Calu3 (cell line): ENCODE measurements at regions not wholly inside any gene's neighbourhood (a gene's known extent, or its start where the extent isn't known, plus 50 kb on each side); places are given as distances from the start of the nearest gene placed in this dataset.

Source experiments
- BruUV-seq: library from RNA; stranded (reverse); fragments of 400-500 nt; replicated peaks from 2 replicates; lab custom pipeline; 2021; lab: Mats Ljungman, UMichigan
- CTCF ChIA-PET: fragments of 300-600 bp; sonication (Branson Sonifier 250); formaldehyde crosslinking; loops from one replicate; lab custom pipeline; 2022; ENCODE audit warnings: antibody characterized with exemption; lab: Charles Lee
- DNase-seq: peaks from one replicate; pipeline ENCODE4 v3.0.0; 2022
- H3K27ac Mint-ChIP-seq: one replicate; pipeline ENCODE4 v1.8.0; 2022; ENCODE audit warnings: mixed read lengths; ENCODE audit not compliant: unreplicated experiment
- H3K27me3 Mint-ChIP-seq: one replicate; pipeline ENCODE4 v1.8.0; 2022; ENCODE audit warnings: mixed read lengths; ENCODE audit not compliant: unreplicated experiment
- H3K36me3 Mint-ChIP-seq: one replicate; pipeline ENCODE4 v1.8.0; 2022; ENCODE audit warnings: mild to moderate bottlenecking, moderate library complexity, mixed read lengths; ENCODE audit not compliant: insufficient read depth, unreplicated experiment
- H3K4me1 Mint-ChIP-seq: one replicate; pipeline ENCODE4 v1.8.0; 2022; ENCODE audit warnings: mild to moderate bottlenecking, low read depth, mixed read lengths; ENCODE audit not compliant: unreplicated experiment
- H3K4me3 Mint-ChIP-seq: one replicate; pipeline ENCODE4 v1.8.0; 2022; ENCODE audit warnings: mild to moderate bottlenecking, low read depth, moderate library complexity, mixed read lengths; ENCODE audit not compliant: unreplicated experiment
- H3K9me3 Mint-ChIP-seq: one replicate; pipeline ENCODE4 v1.8.0; 2022; ENCODE audit warnings: low read depth, mixed read lengths; ENCODE audit not compliant: unreplicated experiment
- CTCF ChIP-seq: fragments of 200-600 bp; IDR thresholded peaks from one replicate; pipeline ENCODE4 v1.8.0; 2022; ENCODE audit warnings: antibody characterized with exemption; ENCODE audit not compliant: unreplicated experiment
- intact Hi-C: fragments of 100-400 bp; cut with micrococcal nuclease; formaldehyde crosslinking; loops from one replicate; pipeline ENCODE4 v1.10.0; 2022; ENCODE audit not compliant: unreplicated experiment

- BruUV-seq, result no TSS peak
- no peak for TF ChIP-seq CTCF
- intact Hi-C loops, result no loop called here
- Mint-ChIP-seq H3K4me3 (no peak overlapping the region), H3K27ac (no peak overlapping the region), H3K9me3 (no peaks in the 10 kb centered on the region), H3K4me1 (no peaks in the 10 kb centered on the region), H3K27me3 (no peaks in the 10 kb centered on the region), H3K36me3 (no peaks in the 10 kb centered on the region)
- no peak for DNase-seq
- CTCF ChIA-PET, result no interaction called here
Observed at GRCh38 chr20:23232679-23233308, 117.8 kb upstream of the NXT1 start.

- DNase-seq, result no peak
- Mint-ChIP-seq H3K4me3 (no peak overlapping the region), H3K9me3 (no peaks in the 10 kb centered on the region), H3K27ac (no peak overlapping the region), H3K36me3 (no peaks in the 10 kb centered on the region), H3K4me1 (no peaks in the 10 kb centered on the region), H3K27me3 (no peaks in the 10 kb centered on the region)
- CTCF ChIA-PET, result no interaction called here
- BruUV-seq, result no TSS peak
- intact Hi-C loops, result no loop called here
- TF ChIP-seq CTCF, result no peak
Observed at GRCh38 chr20:23232219-23232581, 118.4 kb upstream of the NXT1 start.

GRCh38 chr20:23231561-23232218 lies 118.9 kb upstream of the NXT1 start:
- intact Hi-C loops, result no loop called here
- no TSS peak for BruUV-seq
- DNase-seq, result no peak

DNA sequence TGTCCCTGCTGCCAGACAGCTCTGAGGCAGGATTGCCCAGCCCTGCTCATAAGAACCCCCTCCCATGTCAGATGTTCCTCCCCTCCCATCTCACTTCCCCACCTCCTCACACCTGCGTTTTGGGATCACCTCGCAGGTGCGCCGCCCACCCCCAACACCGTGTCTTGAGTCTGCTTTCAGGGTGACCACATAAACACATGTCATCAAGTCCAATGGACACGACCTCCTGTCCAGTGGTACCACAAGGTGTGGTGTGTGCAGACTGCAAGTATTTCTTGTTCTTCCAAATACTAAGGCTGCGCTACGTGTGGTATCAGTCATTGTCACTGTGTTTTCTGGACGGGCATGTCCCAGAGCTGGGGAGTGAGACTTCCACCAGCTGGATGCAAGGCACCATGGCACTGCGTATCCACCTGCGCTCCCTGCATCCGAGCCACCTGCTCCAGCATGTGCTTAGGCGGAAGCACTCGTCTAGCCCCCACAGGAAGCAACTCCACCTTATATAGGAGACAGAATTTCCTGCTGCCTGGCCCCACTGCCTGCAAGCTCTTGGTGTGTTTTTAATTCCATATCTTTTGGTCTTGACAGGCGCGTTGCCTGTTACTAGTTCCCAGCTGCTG lies 119.7 kb upstream of the NXT1 start:
- CTCF ChIA-PET, result no interaction called here
- Mint-ChIP-seq H3K4me1 (no peaks in the 10 kb centered on the region), H3K27ac (no peak overlapping the region), H3K4me3 (no peak overlapping the region), H3K27me3 (no peaks in the 10 kb centered on the region), H3K9me3 (no peaks in the 10 kb centered on the region), H3K36me3 (no peaks in the 10 kb centered on the region)
- intact Hi-C loops, result no loop called here
- BruUV-seq, result no TSS peak
- no peak for TF ChIP-seq CTCF
- no peak for DNase-seq

More at GRCh38 chr20:23231561-23232218, 118.9 kb upstream of the NXT1 start:
- Mint-ChIP-seq H3K4me1 (no peaks in the 10 kb centered on the region), H3K27me3 (no peaks in the 10 kb centered on the region), H3K9me3 (no peaks in the 10 kb centered on the region), H3K4me3 (no peak overlapping the region), H3K27ac (no peak overlapping the region), H3K36me3 (no peaks in the 10 kb centered on the region)
- CTCF ChIA-PET, result no interaction called here
- no peak for TF ChIP-seq CTCF
